Thyroid gland (tissue), 4 donors: ENCODE measurements at regions not wholly inside any gene's neighbourhood (a gene's known extent, or its start where the extent isn't known, plus 50 kb on each side); places are given as distances from the start of the nearest gene placed in this dataset.

Experiments
- CTCF ChIP-seq, 6 experiments: fragments of 200-600 bp in 3 of 6; fragments of 450-650 bp in 3 of 6; sonication (generic) in 3 of 6; IDR thresholded peaks; one replicate each; pipeline ENCODE4 v1.5.1; 2016 to 2019; ENCODE audit warnings: antibody characterized with exemption in 6 of 6, mild to moderate bottlenecking in 2 of 6, inconsistent platforms in 1 of 6, moderate library complexity in 1 of 6
- POLR2A ChIP-seq, 2 donors: fragments of 450-650 bp; IDR thresholded peaks; one replicate each; pipeline ENCODE4 v1.6.1; 2017; ENCODE audit warnings: antibody characterized with exemption in 2 of 2, mild to moderate bottlenecking in 2 of 2, moderate library complexity in 1 of 2

DNA sequence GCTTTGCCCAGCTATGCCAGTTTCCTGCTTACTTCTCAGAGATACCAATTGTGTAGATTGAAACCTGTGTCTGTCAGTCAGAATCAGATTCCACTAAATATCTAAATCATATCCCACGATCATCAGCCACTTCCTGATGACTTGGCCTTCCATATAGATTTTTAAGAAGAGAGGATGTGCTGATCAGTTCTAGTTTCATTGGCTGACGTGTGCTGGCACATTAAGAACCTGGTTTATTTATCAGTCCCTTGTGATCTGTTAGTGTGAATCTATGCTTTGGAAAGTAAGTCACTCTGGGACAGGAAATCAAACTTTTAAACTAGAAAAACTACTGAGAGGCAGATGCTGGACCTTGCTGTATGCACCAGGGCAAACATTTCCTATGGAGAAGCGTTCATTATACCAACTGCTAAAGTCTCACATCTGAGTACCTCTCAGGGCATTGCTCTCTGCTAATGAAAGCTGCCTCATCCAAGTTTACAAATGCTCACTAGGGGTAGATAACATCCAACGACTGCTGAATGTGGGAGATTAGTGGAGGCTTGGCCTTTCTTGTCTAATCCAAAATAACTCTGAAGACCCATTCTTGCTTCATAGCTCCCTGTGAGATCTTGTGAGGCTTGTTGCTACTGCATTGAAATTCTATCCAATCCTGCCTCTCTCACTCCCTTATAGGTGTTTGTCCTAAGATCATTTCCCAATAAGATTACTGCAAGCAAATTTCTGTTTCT is 109.1 kb downstream of the ARL4A start:
- TF ChIP-seq CTCF (IDR thresholded peaks at IDR 0.05) (no peak), POLR2A (IDR thresholded peaks at IDR 0.05) (no peak)
